ENCODE measurements at regions not wholly inside any gene's neighbourhood (a gene's known extent, or its start where the extent isn't known, plus 50 kb on each side); places are given as distances from the start of the nearest gene placed in this dataset.
"Not testable (repeated sequence)": the region's sequence is repeated elsewhere in the genome, so short reads cannot be mapped to it uniquely, and the experiment has no call there.

- DNase-seq: no peak
These were observed 63.5 kb downstream of the PCDH18 start for GRCh38 chr4:137468836-137469235.

GRCh38 chr4:137467537-137467936 lies 64.8 kb downstream of the PCDH18 start:
- no peak for DNase-seq

GRCh38 chr4:137463377-137464003 lies 68.8 kb downstream of the PCDH18 start:
- DNase-seq: no peak

- DNase-seq: no peak
These were observed 76.5 kb downstream of the PCDH18 start for GRCh38 chr4:137455647-137456321.

GRCh38 chr4:137454767-137455166 lies 77.5 kb downstream of the PCDH18 start:
- no peak for DNase-seq

GRCh38 chr4:137452799-137453198 lies 79.5 kb downstream of the PCDH18 start:
- DNase-seq: no peak

- no peak for DNase-seq
These were observed 81.0 kb downstream of the PCDH18 start for GRCh38 chr4:137451172-137451825.

- DNase-seq: no peak
These were observed 83.9 kb downstream of the PCDH18 start for GRCh38 chr4:137448402-137448801.

- no peak for DNase-seq
These were observed 86.2 kb downstream of the PCDH18 start for GRCh38 chr4:137446071-137446470.

- no peak for DNase-seq
These were observed 89.1 kb downstream of the PCDH18 start for GRCh38 chr4:137443031-137443800.

- no peak for DNase-seq
These were observed 99.6 kb downstream of the PCDH18 start for GRCh38 chr4:137432446-137433311.

GRCh38 chr4:137430171-137430570 lies 102.1 kb downstream of the PCDH18 start:
- DNase-seq: no peak

- DNase-seq: no peak
These were observed 104.9 kb downstream of the PCDH18 start for GRCh38 chr4:137427411-137427810.

- no peak for DNase-seq
These were observed 107.0 kb downstream of the PCDH18 start for GRCh38 chr4:137425281-137425680.

GRCh38 chr4:137422666-137423065 lies 109.6 kb downstream of the PCDH18 start:
- no peak for DNase-seq

- DNase-seq: no peak
These were observed 110.5 kb downstream of the PCDH18 start for GRCh38 chr4:137421796-137422195.

- DNase-seq: no peak
These were observed 111.3 kb downstream of the PCDH18 start for GRCh38 chr4:137420901-137421396.

- no peak for DNase-seq
These were observed 114.6 kb downstream of the PCDH18 start for GRCh38 chr4:137417676-137418075.

- no peak for DNase-seq
These were observed 117.5 kb downstream of the PCDH18 start for GRCh38 chr4:137414802-137415201.

- DNase-seq: no peak
These were observed 123.6 kb downstream of the PCDH18 start for GRCh38 chr4:137408527-137409177.

GRCh38 chr4:137405833-137406232 lies 126.5 kb downstream of the PCDH18 start:
- not testable (repeated sequence) for DNase-seq

GRCh38 chr4:137394018-137394417 lies 138.3 kb downstream of the PCDH18 start:
- no peak for DNase-seq
